Stimulated activated CD4-positive, alpha-beta T cell treated with anti-CD3 and anti-CD28 coated beads, Interleukin-15, amount 100 ng/mL, for 1 hour (primary cell): ENCODE measurements at regions not wholly inside any gene's neighbourhood (a gene's known extent, or its start where the extent isn't known, plus 50 kb on each side); places are given as distances from the start of the nearest gene placed in this dataset.
"Not testable (repeated sequence)": the region's sequence is repeated elsewhere in the genome, so short reads cannot be mapped to it uniquely, and the experiment has no call there.

Experiments used
- DNase-seq, 2 donors: peaks; one replicate each; pipeline ENCODE4 v3.0.0-alpha.2; 2020; ENCODE audit warnings: low read depth in 1 of 2, low spot score in 1 of 2

DNA sequence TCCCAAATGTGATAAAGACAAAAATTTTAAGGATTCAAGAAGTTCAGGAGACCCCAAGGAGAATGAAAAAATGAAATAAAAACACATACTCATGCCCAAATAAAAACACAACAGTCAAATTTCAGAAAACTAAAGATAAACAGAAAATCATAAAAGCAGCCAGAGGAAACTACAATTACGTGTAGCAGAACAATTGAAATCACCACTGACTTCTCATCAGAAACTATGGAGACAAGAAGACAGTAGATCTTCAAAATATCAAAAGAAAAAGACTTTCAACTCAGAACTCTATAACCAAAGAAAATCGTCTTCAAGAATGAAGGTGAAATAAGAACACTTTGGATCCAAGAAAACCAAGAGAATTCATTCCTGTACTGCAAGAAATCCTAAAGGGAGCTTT, 54.9 kb downstream of the DIO3 start:
- DNase-seq = no peak

DNA sequence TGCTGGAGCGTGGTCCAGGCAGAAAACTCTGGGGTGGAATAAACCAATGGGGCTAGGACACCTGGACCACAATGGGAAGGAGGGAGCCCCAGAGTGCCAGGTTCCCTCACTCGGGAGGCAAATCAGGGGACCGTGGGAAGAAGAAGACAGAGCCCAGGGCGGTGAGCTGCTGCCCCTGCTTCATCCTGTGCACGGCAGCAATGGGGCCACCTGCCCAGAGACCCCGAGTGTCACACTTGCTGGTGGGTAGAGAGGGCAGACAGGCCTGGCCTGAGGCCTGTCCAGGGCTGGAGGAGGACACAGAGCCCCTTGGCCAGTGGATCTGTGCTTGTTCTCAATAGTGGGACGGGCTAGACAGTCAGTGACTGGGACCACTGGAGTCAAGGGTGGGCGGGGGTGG, 58.2 kb downstream of the DIO3 start:
- no peak for DNase-seq

DNA sequence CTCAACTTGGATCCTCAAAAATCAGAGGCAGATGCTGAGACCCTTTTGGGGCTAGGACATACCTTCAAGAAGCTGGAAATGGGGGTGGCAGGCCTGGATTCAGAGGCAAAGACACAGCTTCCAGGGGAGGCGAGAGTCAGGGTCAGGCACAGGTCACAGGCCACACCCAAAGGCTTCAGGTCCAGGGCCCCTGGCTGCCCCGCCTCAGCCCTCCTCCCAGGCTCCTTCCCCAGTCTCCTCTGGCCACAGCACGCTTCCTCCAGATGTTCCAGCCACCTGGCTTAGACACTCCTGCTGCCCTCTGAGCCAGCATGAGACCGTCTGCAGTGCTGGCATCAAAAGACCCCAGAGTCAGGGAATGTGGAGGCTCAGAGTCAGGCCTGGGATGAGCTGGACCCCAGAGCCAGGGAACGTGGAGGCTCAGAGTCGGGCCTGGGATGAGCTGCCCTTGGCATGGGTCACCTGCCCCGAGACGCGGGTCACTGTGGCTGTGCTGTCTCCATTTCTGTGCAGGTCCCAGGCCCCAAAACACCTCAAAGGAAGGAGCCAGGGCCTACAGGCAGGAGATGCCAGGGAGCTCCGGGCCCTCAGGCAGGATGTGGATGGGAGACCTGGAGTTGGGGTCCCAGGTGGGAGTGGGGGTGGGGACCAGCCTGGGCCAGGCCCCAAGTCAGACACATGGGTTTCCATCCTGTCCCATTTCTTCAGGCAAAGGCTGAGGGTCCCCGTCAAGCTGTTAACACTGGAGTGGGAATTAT, 58.9 kb downstream of the DIO3 start:
- DNase-seq = no peak

GRCh38 chr14:101620821-101621785, 59.8 kb downstream of the DIO3 start:
- DNase-seq = no peak

GRCh38 chr14:101622251-101623076, 61.2 kb downstream of the DIO3 start:
- DNase-seq = no peak

DNA sequence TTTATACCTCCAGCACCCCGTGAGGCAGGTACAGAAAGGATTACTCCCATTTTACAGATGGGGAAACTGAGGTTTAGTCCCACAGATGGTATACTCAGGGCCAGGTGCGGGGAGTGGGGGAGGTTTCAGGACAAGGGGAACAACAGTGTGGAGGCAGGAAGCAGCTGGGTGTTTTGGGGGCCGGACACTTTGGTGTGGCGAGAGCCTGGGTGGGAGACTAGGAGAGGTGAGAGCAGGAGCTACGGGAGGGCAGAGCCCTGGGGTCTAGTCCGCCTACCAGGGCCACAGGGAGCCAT, 61.7 kb downstream of the DIO3 start:
- DNase-seq = no peak

DNA sequence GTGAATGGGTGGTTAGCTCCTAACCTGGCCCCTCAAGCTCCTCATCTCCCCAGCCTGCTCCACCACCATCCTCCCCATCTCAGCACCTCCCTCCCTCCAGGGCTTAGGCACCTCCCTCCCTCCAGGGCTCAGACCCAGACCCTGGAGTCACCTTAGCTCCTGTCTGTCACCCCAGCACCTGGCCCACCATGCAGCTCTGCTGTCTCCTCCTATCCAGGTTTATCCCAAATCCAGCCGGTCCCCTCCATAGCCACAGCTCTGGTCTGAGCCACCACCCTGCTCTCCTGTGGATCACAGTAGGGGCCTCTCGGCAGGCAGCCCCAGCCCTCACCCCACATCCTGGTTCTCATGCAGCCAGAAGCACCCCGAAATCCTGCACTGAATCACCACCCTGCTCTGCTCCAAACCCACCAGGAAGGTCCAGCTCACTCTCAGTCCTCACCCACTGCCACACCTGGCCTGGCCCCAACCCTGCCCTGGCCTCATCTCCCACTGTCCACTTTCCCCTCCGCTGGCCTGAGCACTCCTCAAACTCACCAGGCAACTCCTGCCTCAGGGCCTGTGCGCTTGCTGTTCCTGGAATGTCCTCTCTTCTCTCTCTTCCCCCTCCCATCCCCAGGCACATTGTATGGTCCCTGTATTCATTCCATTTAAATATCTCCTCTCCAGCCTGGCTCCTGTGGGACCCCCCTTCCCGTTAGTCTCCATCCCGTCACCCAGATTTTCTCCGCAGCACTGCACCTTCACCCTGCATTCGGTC, 62.6 kb downstream of the DIO3 start:
- DNase-seq = no peak

GRCh38 chr14:101624536-101624935, 63.2 kb downstream of the DIO3 start:
- no peak for DNase-seq

DNA sequence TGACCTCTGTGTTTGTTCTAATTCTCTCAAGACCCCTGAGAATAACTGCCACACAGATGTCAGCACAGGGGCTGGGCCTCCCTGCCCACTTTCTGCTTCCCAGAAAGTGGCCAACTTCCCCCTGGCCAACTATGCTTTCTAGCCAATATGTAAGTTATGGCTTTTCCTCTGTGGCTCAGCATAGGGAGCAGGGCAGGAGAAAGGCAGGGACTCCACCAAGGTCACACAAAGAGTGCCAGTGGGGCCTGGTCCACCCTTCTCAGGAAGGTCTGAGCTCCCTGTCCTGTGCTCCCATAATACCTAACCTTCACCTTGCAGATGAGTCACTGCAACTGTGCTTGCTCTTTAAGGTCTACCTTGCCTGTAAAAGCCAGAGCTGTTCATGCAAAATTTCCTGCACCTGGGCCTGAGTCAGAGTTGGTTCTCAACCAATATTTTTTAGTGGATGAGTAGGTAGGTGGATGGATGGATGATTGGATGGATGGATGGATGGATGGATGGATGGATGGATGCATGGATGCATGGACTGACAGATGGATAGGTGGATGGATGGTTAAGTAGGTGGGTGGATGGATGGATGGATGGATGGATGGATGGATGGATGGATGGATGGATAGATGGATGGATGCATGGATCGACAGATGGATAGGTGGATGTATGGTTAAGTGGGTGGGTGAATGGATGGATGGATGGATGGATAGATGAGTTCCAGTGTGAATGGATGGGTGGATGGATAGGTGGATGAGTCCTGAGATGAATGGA, 64.2 kb downstream of the DIO3 start:
- no peak for DNase-seq

- no peak for DNase-seq
Observed at GRCh38 chr14:101626331-101626730, 65.0 kb downstream of the DIO3 start.

DNA sequence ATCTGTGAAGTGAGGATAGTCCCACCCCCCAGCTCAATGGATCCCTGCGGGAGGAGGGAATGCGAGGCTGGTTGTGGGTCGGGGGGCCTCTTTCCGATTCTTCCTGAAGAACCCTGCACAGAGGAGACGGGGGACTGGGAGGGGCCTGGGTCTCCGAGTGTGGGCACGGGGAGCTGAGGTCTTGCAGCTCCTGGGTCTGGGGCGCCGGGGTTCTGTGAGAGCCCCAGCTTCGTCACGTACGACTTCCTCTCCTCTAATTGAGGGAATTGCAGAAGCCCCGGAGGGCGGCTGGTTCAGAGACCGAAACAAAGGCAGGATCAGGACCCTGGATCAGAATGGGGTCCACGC, 66.6 kb downstream of the DIO3 start:
- no peak for DNase-seq

- DNase-seq = peak; percentile 59 to 67
Observed at GRCh38 chr14:101628471-101628966, 67.2 kb downstream of the DIO3 start.

GRCh38 chr14:101628975-101629374, 67.7 kb downstream of the DIO3 start:
- no peak for DNase-seq

DNA sequence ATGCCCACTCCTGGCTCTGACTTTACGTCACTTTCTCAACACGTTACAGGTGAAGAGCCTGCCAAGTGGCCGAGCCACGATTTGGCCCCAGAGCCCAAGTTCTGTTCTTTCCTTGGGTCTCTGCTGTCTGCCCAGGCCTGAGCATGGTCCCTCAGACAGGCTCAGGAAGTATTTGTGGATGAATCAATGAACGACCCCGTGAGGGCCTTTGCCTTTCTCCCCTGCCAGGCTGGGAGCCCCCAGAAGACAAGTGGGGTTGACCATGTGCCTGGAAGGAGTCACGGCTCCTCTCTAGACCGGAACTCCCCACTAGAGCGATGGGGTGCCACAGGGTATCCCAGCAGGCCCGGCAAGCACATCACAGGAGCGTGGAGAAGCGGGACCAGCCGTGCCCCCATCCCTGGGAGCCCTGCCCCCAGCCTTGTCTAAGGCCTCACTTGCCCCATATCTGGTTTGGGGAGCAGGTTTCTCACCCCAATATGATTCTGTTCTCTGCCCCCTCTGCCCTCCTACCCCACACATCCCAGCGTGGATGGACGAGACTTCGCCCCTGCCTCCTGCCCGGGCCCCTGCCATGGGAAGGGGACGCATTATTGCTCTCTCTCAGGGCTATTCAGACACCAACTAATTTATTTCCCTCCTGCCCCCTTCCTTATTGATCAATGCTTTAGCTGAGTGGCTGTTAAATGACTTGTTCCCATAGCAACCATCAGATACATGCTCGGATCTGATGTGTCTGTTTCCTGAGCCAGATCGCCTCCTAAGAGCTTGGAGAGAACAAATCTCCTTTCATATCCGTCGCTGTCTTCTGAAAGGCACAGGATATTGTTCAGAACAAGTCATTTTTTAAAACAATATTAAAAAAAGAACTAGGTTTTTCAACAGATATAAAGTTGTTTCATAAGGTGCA, 69.0 kb downstream of the DIO3 start:
- no peak for DNase-seq

DNA sequence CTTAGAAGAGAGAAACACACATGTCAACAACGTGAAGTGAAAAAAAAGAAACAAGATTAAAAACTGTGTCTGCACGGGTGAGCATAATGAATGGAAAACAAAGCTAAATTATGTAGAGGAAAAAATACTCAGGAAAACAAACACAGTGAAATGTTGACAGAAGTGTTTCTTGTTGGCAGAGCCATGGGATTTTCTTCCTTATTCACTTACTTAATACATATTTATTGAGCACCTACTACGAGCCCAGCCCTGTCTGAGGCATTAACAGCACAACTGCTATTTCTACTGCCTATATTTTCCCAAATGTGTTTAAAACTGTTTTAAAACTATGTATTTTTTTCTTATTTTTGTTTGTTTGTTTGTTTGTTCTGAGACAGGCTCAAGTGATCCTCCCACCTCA, 69.9 kb downstream of the DIO3 start:
- no peak for DNase-seq

DNA sequence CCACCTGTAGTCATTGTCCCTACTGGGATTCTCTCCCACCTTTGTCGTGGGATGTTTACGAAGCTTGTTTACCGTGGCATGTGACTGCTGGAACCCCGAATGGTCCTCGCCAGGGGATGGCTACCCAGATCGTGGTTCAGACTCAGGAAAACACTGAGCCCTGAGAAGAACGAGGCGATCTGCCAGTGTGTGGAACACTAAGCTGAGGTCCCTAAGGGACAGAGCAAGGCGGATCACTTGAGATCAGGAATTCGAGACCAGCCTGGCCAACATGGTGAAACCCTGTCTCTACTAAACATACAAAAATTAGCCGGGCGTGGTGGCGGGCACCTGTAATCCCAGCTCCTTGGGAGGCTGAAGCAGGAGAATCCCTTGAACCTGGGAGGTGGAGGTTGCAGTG, 70.7 kb downstream of the DIO3 start:
- not testable (repeated sequence) for DNase-seq

- DNase-seq = no peak
Observed at GRCh38 chr14:101632520-101632919, 71.2 kb downstream of the DIO3 start.

GRCh38 chr14:101633276-101633675, 72.0 kb downstream of the DIO3 start:
- DNase-seq = no peak
